Ascending aorta (tissue), 2 donors: ENCODE measurements at regions not wholly inside any gene's neighbourhood (a gene's known extent, or its start where the extent isn't known, plus 50 kb on each side); places are given as distances from the start of the nearest gene placed in this dataset.

Experiments used
- DNase-seq, 2 donors: peaks; one replicate each; pipeline ENCODE4 v3.0.0-alpha.2; 2019; ENCODE audit warnings: low spot score in 2 of 2
- H3K27ac ChIP-seq, 2 donors: fragments of 200-600 bp; sonication (generic); one replicate each; pipeline ENCODE4 v1.5.1; 2016 to 2017; ENCODE audit warnings: mild to moderate bottlenecking in 1 of 2
- H3K27me3 ChIP-seq: fragments of 200-600 bp; sonication (generic); one replicate; pipeline ENCODE4 v1.5.1; 2017
- H3K36me3 ChIP-seq, 2 donors: fragments of 200-600 bp; sonication (generic); one replicate each; pipeline ENCODE4 v1.5.1; 2016
- H3K4me1 ChIP-seq, 2 donors: fragments of 200-600 bp; sonication (generic); one replicate each; pipeline ENCODE4 v1.5.1; 2016 to 2017; ENCODE audit warnings: mild to moderate bottlenecking in 1 of 2
- H3K4me3 ChIP-seq, 2 donors: fragments of 200-600 bp; sonication (generic); one replicate each; pipeline ENCODE4 v1.5.1; 2016 to 2017; ENCODE audit warnings: mild to moderate bottlenecking in 1 of 2
- H3K9me3 ChIP-seq, 2 donors: fragments of 200-600 bp; sonication (generic); one replicate each; pipeline ENCODE4 v1.5.1; 2016
- CTCF ChIP-seq, 3 experiments: fragments of 200-600 bp in 2 of 3; fragments of 450-650 bp in 1 of 3; sonication (generic) in 2 of 3; IDR thresholded peaks; one replicate each; pipeline ENCODE4 v1.5.1; 2016 to 2019; ENCODE audit warnings: antibody characterized with exemption in 3 of 3, mild to moderate bottlenecking in 1 of 3, moderate library complexity in 1 of 3
- intact Hi-C: fragments of 100-400 bp; cut with DNase I; formaldehyde crosslinking; loops from one replicate; pipeline ENCODE4 v1.15.1; 2023

GRCh38 chr7:80403686-80404241 is 108.1 kb downstream of the GNAT3 start:
- no peak overlapping the region for H3K27ac ChIP-seq
- no peak for DNase-seq
- no peak for TF ChIP-seq CTCF (IDR thresholded peaks at IDR 0.05)
- intact Hi-C loops = no loop called here
- H3K27me3 ChIP-seq = no peaks in the 10 kb centered on the region
- H3K4me1 ChIP-seq = no peaks in the 10 kb centered on the region
- no peak overlapping the region for H3K4me3 ChIP-seq
- no peaks in the 10 kb centered on the region for H3K36me3 ChIP-seq
- no peaks in the 10 kb centered on the region for H3K9me3 ChIP-seq

GRCh38 chr7:80401708-80402107 is 110.2 kb downstream of the GNAT3 start:
- no peak overlapping the region for H3K4me3 ChIP-seq
- intact Hi-C loops = no loop called here
- no peak overlapping the region for H3K27ac ChIP-seq
- H3K36me3 ChIP-seq = no peaks in the 10 kb centered on the region
- no peak for TF ChIP-seq CTCF (IDR thresholded peaks at IDR 0.05)
- no peaks in the 10 kb centered on the region for H3K27me3 ChIP-seq
- no peaks in the 10 kb centered on the region for H3K4me1 ChIP-seq
- no peak for DNase-seq
- H3K9me3 ChIP-seq = no peaks in the 10 kb centered on the region

GRCh38 chr7:80393786-80394185 is 118.1 kb downstream of the GNAT3 start:
- Histone ChIP-seq H3K9me3 (no peaks in the 10 kb centered on the region), H3K27me3 (no peaks in the 10 kb centered on the region), H3K4me1 (no peaks in the 10 kb centered on the region), H3K36me3 (no peaks in the 10 kb centered on the region), H3K27ac (no peak overlapping the region), H3K4me3 (no peak overlapping the region)
- intact Hi-C loops = loop anchor here (5.0 to 10.0 kb wide), 2 partner anchors 261 to 329 kb away; partner anchors contain the start of gene GNAI1
- no peak for DNase-seq
- no peak for TF ChIP-seq CTCF (IDR thresholded peaks at IDR 0.05)

GRCh38 chr7:80392229-80393169 is 119.4 kb downstream of the GNAT3 start:
- Histone ChIP-seq H3K9me3 (no peaks in the 10 kb centered on the region), H3K36me3 (no peaks in the 10 kb centered on the region), H3K27ac (no peak overlapping the region), H3K4me3 (no peak overlapping the region), H3K4me1 (no peaks in the 10 kb centered on the region), H3K27me3 (no peaks in the 10 kb centered on the region)
- intact Hi-C loops = loop anchor here (1.0 to 10.0 kb wide), 3 partner anchors 260 to 328 kb away; partner anchors contain the start of gene GNAI1
- DNase-seq = no peak
- peak in 2 of 3 experiments; percentile 27 to 59 for TF ChIP-seq CTCF (IDR thresholded peaks at IDR 0.05)

- TF ChIP-seq CTCF (IDR thresholded peaks at IDR 0.05) = no peak
- Histone ChIP-seq H3K4me1 (peaks cover 0 to 3% of the 10 kb centered on the region in 2 donors), H3K4me3 (no peak overlapping the region), H3K27ac (no peak overlapping the region), H3K27me3 (no peaks in the 10 kb centered on the region), H3K36me3 (no peaks in the 10 kb centered on the region), H3K9me3 (no peaks in the 10 kb centered on the region)
- intact Hi-C loops = loop anchor here (10.0 kb wide), 1 partner anchor 933 kb away; the partner anchor contains the start of gene MAGI2
- DNase-seq = no peak
These were observed 124.2 kb downstream of the GNAT3 start for GRCh38 chr7:80387634-80388193.
